GM19043 (cell line): ENCODE measurements at regions not wholly inside any gene's neighbourhood (a gene's known extent, or its start where the extent isn't known, plus 50 kb on each side); places are given as distances from the start of the nearest gene placed in this dataset.

Experiments
- ATAC-seq: cut with Tn5 transposase; IDR thresholded peaks from one replicate; pipeline ENCODE4 v1.9.1; 2021; ENCODE audit warnings: low read depth; ENCODE audit not compliant: unreplicated experiment

DNA sequence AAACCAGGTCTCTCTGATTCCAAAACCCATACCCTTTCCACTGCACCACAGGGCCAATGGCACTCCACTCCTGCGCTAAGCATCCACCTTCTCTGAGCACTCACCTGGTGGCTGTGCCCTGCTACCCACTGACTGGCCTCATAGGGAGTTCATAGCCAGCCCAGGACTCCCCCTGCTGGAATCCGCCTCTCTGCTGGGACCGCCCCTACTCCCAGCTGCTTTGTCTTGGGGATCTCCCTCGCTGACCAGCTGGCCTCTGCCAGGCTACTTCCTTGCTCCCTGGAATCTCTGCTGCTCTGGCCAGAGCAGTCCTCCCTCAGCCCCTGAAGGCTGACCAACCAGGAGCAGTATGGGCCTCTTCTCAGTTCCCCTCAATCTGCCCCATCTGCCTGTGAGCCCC, 129.7 kb downstream of the FAXC start:
- peak; percentile 60 for ATAC-seq

DNA sequence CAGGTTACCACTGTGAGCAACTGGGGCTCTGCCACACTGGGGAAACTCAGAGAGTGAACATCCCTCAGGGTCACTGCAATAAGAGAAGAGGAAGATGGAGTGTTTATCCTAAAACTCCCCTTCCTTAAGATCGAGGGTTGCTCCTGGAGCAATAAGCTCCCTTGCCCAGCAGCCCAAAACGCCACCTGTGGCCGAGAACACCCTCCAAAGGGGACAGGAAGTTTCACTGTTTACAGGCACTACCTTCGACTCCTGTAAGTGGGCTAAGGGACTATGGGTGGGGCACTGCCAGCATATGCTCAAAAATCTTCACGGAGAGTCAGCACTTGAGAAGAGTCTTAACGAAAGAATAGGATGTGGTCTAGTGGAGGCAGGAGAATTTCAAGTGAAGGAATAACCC, 132.5 kb downstream of the FAXC start:
- ATAC-seq, result no peak

DNA sequence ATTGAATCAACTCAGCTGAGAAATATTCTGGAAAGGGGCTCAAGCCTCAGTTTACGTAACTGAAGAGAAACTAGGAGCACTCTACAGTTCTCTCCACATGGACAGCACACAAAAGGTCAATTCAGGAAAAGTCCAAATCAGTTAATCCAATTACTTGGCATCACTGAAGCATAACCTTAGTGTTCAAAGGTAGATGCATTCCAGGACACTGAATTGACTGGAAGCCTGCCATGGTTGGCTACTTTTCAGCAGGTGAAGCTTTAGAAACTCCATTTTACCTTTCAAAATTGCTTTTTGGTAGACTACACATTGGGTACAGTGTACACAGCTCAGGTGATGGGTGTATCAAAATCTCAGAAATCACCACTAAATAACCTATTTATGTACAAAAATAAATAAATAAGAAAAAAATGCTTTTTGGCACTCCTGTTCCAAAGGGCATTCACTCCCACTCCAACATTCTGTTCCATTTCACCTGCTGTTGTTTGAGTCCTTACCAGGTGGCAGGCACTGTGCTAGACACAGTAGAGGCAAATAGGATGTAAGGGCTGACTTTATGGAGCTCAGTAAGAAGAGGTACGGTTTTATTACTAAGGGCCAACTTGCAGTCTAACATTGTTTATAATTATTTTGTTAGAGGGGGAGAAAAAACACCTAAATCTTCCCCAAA, 153.4 kb downstream of the FAXC start:
- ATAC-seq, result no peak

DNA sequence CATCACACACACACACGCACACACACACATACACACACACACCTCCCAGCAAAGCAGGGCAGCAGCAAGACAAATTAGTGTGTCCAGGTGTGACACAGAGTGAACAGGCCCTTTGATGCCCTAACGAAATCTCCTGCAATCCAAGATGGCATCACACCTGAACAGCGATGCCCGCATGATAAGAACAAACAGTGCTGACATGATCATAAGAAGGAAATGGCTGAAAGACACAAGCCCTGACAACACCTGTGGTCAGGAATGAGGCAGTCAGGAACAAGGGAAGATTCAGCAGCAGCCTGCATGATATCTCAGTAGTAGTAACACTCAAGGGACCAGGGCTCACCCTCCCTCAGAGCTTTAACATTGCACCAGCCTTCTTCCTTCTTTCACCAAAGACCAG, 156.9 kb downstream of the FAXC start:
- no peak for ATAC-seq

DNA sequence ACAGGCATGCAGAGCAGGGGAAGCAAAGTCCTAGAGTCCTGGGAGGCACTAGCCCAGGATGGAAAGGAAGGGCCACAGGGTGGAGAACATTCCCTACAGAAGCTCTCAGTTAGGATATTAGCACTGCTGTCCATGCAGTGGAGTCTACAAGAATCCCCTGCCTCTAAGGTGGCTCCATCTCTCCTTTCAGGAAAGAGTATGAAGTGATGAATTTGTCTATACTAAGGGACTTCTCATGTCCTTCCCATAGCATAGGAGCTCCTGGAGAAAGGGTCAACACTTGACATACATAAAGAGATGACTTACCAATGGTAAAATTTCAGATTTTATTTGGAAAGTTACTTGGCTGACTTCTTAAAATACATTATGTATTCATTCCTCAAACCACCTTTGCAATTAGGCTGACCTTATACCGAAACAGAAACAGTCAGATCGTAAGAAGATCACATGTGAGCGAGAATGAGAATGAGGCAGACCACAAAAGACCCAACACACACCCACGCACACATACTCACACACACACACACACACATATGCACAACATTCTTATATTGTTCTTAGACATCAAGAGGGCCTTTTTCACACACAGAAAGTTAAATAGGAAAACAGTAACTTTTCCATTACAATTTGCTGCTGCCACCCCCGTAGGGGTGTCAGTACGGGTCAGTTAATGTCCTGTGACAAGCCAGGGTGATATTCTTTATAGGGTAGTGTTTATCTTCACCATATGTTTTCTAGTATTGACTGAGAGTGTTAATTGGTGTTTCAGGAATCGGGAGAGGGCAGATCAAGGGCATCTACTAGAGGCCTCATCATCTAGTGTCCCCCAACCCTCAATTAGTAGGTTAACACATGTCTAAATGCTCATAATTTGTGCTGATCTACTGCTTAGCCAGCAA, 159.4 kb downstream of the FAXC start:
- ATAC-seq, result peak; percentile 99

DNA sequence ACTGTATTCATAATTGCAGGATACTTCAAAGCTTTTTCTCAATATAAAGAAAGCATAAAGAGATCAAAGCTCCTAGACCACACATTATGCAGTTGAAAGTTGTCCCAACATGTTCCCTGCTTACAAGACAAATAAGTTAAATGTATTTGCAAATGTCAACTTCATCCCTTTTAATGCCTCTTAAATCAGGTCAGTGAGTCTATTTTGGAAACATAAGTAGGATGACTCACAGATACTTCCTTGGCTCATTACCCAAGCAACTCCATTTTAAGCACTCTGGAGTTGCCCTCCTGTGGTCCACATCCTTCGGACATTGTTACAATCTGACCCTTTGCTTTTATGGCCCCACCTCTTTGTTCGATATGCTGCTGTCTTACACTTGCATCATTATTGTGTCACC, 162.0 kb downstream of the FAXC start:
- ATAC-seq, result no peak

DNA sequence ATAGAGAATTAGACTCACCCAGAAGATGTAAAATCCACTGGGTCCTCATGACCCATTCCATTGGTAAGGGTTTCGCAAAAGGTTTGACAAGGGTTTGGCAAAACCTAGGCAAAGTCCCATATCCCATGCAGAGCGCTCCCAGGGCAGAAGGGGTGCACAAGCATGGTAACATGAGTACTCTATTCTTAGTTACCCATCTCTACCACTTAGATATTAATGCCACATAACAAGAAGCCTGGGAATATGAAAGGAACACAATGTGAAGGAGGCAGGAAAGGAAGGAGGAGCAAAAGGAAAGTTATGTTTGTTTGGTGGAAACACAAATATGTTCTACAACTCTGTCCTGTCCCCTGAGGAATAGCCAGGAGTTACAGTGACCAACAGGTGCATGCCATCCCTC, 163.1 kb downstream of the FAXC start:
- ATAC-seq, result no peak

DNA sequence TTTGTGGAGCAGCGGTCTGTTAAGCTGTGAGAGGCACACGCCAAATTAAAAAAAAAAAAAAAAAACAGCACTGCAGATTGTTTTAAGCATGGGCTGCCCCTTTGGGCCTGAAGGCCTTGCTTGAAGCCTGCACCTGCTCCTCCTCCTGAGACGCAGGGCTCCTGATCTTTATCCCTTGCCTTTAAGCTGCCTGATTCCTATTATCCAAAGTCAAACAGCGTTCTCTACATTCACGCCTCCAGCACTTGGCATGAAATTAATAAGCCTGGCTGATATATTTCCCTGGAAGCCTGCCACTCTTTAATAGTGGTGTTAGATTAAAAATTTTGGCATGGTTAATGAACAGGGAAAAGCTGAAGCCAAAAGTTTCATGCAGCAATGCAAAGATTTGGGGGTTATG, 163.9 kb downstream of the FAXC start:
- no peak for ATAC-seq

DNA sequence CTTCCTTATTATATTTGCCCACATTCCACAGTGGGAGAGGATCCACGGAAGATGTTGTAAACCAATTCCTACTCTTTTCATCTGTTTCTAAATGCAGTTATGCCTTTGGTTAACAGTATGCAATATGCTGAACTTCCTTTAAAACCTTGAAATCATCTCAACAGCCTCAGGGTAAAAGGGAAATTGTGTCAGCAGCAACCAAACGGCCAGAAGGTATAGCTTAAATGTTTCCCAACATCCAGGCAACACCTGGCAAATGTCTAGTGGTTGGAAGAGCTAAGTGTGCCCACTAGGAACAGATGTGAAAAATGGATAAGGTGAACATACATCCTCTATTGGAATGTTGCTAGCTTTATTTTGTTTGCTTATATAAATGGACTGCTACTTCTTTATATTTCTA, 164.8 kb downstream of the FAXC start:
- no peak for ATAC-seq

DNA sequence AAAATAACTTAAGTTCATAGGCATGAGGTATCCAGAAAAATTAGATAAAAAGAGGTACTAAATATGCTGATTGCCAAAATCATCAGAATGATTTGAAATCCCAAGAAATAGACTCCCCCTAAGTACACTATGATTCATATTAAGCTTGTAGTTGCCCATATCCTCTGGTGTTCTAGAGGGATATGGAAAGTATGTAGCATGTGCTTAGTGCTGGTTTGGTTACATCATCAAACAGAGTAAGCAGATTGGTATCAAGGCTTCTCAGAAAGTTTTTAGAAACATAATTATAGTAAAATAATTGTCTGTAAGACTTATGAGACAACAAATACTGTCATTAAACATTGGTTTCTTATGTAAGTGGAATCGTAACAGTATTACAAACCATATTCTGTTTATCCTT, 166.4 kb downstream of the FAXC start:
- ATAC-seq, result no peak

DNA sequence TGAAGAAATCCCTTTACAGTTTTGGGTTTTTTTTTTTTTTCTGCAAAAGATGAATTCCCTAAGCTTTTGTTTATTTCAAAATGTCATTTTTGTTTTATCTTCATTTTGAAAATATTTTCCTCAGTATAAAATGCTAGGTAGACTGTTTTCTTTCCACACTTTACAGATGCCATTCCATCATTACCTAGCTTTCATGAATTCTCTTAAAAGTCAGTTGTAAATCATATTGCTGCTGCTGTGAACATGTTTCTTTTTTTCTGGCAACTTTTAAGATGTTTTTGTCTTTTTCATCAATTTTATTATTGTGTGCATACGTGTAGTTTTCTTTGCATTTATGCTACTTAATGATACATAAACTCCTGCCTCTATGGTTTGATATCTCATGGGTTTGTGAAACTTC, 168.3 kb downstream of the FAXC start:
- ATAC-seq, result no peak

DNA sequence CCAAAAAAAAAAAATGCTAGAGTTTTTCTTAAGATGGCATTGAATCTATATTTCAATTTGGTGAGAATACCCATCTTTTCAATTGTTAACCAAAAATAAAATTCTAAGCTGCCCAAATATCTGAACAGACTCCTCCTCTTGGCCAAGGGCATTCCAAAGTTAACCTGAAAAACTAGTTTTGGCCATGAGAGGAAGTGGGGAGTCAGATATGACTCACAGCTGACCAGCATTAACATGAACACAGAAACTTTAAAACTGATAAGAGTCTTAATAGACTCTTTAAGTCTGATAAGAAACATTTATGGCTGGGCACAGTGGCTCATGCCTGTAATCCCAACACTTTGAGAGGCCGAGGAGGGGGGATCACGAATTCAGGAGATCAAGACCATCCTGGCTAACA, 171.3 kb downstream of the FAXC start:
- no peak for ATAC-seq

DNA sequence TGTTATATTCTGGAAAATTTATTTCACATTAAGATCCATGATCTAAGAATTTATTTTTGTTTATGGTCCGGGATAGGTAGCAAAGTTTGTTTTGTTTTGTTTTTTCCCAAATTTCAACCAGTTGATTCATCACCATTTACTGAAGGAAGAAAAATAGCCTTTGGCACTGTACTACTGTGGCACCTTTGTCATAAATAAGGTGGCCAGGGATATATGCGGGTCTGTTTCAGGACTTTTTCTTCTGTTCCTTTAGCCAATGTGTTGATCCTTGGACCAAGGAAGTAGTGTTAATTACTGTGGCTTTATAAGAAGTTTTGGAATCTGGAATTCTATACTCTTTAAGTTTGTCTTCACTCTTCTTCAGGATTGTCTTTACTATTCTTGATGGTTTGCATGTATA, 171.7 kb downstream of the FAXC start:
- ATAC-seq, result no peak

DNA sequence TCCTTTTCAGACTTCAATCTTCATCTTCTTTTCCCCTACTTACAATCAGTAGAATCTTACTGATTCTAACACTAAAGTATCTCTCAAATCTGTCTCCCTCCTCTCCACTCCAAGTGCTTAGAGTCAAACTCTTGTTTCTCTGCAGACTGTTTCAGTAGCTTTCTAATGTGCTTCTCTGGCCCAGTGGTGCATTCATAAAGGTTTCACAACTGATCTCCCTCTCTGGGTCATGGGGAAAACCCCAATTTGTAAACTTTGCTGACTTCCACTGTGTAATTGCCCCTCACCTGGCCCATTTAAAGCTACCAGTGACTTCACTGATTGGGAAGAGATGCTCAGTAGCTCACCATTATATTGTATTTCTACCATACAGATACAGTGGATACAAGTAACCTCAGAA, 183.6 kb downstream of the FAXC start:
- peak; percentile 44 for ATAC-seq

DNA sequence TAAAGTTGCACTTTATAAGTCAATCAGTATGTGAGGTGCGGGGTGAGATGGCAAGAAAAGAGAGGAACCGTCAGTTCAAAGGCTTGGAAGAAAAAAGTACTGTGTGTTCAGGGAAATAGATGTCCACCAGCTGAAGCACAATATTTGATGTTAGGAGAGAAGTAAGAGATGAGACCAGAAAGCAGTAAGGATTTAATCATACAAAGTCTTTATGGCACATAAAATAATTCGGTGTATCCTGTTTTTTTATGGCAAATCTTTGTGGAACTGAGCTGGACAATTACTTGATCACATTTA, 197.2 kb downstream of the FAXC start:
- no peak for ATAC-seq

DNA sequence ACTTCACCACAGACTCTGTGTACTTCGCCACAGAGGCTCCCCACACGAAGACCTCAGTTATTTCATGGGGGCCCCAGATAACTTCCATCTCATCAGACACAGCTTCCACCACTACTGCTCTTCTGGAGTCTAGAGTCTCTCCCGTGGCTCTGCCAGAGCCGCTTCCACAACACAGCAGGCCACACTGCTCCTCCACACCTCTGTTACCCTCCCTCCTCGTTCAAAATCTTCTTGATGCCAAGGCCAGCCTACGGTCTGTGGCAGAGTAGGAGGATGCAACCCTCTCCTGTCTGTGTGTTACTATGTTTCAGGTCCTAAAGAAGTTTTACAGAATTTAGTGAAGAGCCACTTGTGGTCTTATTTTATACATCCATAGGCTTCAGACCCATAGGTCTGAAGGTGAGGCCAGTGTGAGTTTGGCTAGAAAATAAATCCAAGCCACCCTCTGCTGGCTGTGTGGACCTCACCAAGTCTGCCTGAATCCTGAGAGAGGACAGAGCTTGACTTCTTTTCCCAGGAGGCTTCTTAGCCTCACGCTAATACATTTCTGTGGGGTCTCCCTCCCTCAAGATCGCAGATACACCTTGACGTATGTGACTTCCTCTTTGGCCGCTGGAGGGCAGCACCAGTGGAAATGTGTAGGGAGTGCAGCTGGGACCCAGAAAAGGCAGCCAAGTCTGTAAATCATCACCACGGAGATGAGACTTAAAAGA, 197.7 kb downstream of the FAXC start:
- ATAC-seq, result peak; percentile 96

DNA sequence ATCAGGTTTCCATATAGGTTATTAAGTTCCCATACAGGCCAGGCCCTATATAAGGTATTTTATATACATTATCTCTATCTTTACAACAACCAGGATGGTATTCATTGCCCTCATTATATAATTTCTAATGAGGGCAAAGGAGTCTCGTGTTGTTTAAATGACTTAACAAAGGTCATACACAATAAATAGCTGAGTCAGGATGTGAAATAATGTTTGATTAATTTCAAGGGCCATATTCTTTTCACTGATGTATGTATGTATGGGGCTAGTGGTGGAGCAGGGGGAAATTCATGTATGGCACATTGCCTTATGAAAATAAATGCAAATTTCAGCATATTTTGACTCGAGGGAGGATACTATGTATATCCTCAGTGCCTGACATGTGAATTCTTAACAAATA, 200.7 kb downstream of the FAXC start:
- ATAC-seq, result no peak

DNA sequence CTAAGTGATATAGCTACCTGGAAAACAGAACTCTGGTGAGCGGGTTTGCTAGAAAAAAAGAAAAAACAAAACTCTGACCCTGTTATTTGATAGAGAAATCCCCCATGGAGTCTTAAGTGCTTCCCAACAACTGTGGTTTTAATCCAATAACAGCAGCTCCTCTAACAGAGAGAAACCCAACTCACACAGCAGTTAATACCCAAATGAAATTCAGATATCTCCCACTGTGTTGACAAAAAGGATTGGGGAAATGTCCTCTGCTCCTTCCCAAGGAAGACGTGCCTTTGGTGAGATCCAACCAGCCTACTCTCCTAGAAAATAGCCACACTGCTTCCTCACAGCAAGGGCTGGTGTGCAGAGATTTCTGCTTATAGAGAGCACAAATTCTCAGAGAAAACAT, 200.4 kb upstream of the FBXL4 start:
- no peak for ATAC-seq

DNA sequence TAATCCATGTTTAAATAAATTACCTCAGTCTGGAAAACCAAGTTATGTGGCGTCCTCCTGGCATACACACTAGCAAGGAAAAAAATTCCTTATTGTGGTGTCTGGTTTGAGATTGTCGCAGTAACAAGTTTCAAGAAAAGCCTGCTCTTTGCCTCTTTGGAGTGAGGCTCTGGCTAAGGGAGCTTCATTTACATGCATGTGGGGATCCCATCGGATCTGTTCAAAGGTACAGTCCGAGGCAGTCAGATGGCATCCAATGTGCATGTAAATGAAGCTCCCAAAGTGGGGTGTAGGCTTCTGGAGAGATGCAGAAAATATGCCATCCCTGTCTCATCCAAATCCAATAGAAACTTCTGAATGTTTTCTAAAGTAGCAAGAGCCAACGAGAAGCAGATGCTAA, 199.5 kb upstream of the FBXL4 start:
- ATAC-seq, result no peak

DNA sequence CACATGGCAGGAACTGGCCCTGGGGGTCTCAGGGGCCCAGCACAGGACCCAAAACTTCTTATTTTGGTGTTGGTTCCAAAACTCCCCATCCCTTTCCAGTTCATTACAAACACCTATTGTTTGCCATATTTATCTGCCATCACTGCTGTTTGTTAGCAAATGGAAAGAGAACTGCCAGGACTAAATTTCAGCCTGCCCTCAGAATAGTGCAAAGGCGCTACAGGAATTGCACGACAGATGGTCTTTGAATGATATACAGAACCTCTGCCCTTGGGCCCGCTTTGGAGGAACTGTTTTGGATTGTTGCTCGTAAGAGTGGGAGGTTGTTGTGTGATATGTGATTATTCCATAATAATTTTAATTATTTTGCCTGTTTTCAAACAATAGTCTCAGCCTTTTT, 199.0 kb upstream of the FBXL4 start:
- ATAC-seq, result no peak

DNA sequence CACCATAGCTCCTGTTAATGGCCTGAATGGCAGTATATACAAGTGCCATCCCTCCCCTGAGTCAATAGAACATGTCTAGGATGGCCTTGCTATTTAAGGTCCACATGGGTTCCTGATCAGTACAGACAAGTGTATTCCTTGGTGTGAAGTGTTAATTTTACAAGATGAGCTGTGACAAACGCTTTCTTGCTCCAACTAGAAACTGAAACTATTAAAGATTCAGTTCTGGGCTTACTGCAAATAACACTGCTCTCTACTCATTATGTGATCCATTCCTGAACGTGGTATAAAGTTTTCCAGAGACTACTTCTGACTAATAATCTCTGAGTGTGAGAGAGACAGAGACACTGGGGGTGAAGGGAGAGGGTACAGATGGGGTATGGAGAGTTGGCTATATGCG, 198.0 kb upstream of the FBXL4 start:
- ATAC-seq, result no peak
